Activated CD4-positive, alpha-beta T cell treated with anti-CD3 and anti-CD28 coated beads for 48 hours (primary cell): ENCODE measurements at regions not wholly inside any gene's neighbourhood (a gene's known extent, or its start where the extent isn't known, plus 50 kb on each side); places are given as distances from the start of the nearest gene placed in this dataset.
"Not testable (repeated sequence)": the region's sequence is repeated elsewhere in the genome, so short reads cannot be mapped to it uniquely, and the experiment has no call there.

Experiments
- DNase-seq: peaks from one replicate; pipeline ENCODE4 v3.0.0-alpha.2; 2020

DNA sequence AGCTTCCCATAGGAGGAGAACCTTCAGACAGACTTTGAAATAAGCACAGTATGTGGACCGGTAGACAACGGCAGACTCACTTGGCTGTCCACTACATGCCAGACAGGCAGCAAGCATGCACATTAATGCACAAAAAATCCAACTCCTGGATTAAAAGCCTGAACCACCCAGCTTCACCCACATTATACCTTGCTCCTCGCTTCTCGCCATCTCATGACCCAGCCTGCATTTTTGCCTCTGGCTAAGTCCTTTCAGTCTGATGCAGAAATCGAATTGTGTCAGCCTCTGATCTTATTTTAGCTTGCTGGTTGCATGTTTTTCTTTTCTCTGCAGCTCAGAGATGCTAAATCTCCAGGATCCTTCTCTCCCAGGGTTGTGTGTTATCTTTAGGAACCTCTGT lies 358.7 kb downstream of the RFC3 start:
- DNase-seq, result no peak

- no peak for DNase-seq
Measured at GRCh38 chr13:34179481-34179880, 361.5 kb downstream of the RFC3 start.

DNA sequence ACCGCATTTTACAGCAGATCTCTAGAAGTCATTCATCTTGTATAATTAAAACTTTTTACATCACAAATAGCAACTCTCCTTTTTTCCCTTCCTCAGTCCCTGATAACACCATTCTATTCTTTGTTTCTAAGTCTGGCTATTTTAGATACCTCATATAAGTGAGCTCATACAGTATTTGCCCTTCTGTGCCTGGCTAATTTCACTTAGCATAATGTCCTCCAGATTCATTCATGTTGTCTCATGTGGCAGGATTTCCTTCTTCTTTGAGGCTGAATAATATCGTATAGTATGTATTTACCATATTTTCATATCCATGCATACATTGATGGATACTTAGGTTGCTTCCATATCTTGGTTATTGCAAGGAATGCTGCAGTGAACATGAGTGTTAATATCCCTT lies 362.0 kb downstream of the RFC3 start:
- DNase-seq, result no peak

DNA sequence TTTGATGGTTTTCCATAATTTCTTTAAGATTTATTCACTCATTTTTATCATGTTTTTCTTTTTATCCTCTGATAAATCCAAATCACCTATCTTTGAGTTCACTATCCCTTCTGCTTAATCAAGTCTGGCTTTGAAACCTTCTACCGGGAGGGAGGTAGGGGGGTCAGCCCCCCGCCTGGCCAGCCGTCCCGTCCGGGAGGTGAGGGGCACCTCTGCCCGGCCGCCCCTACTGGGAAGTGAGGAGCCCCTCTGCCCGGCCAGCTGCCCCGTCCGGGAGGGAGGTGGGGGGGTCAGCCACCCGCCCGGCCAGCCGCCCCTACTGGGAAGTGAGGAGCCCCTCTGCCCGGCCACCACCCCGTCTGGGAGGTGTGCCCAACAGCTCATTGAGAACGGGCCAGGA lies 363.3 kb downstream of the RFC3 start:
- not testable (repeated sequence) for DNase-seq

- no peak for DNase-seq
Measured at GRCh38 chr13:34189946-34190345, 372.0 kb downstream of the RFC3 start.

- DNase-seq, result no peak
Measured at GRCh38 chr13:34201050-34201913, 383.3 kb downstream of the RFC3 start.

DNA sequence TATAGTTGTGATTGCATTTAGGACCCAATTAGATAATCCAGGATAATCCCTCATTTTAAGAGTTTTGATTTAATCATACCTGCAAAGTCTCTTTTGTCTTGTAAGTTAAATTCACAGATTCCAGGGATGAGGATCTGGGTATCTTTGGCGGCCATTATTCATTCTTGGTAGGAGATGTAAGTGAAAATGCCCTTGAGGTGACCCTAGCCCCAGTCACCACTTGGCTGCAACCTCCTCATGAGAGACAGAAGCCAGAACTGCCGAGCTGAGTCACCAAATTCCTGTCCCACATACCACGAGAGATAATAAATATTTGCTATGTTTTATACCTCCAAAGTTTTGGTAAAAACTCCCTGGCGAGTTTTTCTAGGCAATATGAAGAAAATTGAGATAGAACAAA lies 389.4 kb downstream of the RFC3 start:
- no peak for DNase-seq

GRCh38 chr13:34207872-34208271 lies 389.9 kb downstream of the RFC3 start:
- no peak for DNase-seq

GRCh38 chr13:34208336-34208735 lies 390.4 kb downstream of the RFC3 start:
- DNase-seq, result no peak

- no peak for DNase-seq
Measured at GRCh38 chr13:34210341-34210740, 392.4 kb downstream of the RFC3 start.

GRCh38 chr13:34214686-34215085 lies 396.7 kb downstream of the RFC3 start:
- DNase-seq, result no peak

GRCh38 chr13:34216256-34216655 lies 398.3 kb downstream of the RFC3 start:
- no peak for DNase-seq

DNA sequence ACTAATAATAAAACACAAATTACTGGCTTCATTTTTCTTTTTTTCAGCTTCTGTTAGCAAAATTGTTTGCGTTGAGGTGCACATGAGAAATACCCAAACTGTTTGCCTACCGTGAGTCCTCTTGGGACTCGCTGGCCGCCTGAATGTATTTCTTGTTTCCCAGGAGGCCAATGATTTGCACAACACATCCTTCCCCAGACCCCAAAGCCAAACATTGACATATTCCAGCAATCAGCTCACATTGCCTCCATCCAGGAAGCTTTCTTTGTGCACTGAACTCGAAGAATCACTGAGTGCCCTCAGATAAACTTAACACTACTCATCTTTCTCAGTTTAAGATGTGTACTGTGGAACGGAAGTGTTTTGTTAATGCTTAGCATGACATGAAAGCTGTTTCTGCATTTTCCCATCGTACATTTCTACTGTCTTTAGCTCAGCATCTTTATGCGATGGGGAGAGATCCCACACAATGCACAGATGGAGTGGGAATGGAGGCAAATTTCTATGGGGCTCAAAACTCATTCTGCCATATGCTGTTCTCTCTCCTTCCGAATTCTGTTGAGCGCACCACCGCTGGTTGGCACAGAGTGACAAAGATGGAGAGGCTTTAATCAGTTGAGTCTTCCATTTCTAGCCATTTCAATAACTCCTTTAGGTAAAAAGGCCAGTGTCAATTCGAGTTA lies 399.5 kb downstream of the RFC3 start:
- DNase-seq, result no peak

- DNase-seq, result no peak
Measured at GRCh38 chr13:34223984-34224383, 406.0 kb downstream of the RFC3 start.

GRCh38 chr13:34224877-34225276 lies 406.9 kb downstream of the RFC3 start:
- DNase-seq, result no peak

DNA sequence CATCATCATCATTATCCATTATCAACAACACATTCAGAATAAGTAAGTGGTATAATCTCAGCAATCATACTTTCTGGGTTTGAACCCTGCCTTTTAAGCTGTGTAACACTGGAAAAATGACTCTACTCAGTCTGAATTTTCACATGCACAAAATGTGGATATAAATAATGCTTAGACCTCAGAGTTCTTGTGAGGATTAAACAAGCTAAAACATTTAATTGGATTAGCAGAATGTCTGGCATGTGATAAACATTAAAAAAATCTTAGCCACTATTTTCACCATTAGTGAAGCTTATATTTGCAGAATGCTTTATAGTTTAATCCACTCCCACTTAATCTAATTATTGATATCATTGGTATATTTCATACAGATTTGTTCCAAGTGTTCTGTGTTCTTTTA lies 412.3 kb downstream of the RFC3 start:
- no peak for DNase-seq

- DNase-seq, result no peak
Measured at GRCh38 chr13:34241332-34241731, 423.4 kb downstream of the RFC3 start.

DNA sequence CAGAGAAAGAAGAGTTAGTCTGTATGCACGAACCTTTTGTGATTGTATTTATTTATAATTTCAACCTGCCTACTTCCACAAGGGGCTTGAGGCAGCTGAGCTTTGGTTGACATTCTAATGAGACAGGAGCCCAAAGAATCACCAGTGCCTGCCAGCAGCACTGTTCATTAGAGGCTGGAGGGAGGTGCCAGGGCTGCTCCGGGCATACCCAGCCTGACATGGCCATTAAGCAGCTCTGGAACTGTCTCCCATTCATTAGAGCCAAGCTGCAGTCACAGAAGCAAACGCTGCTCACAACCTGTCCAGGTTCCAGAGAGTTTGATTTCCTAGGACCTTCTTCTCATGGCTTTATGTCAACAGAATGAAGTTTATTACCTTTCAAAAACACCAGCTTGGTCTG lies 425.5 kb downstream of the RFC3 start:
- DNase-seq, result no peak

DNA sequence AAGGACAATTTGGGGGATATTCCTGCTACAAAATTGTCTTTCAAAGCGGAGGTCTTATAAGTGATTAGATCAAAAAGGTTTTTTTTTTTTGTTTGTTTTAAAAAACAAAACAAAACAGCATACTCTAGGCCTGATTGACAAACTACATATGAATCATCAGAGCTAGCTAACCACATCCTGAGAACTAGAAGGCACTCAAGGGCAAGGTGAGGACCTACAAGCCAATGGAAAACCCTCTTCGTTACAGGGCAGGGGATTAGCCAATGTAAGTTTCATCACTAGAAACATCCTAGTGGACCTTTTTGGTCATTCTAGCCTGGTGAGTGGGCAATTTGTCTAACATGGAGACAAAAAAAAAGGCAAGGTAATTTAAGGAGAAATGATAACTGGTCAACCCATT lies 428.6 kb downstream of the RFC3 start:
- no peak for DNase-seq

- DNase-seq, result no peak
Measured at GRCh38 chr13:34247596-34247995, 429.6 kb downstream of the RFC3 start.

DNA sequence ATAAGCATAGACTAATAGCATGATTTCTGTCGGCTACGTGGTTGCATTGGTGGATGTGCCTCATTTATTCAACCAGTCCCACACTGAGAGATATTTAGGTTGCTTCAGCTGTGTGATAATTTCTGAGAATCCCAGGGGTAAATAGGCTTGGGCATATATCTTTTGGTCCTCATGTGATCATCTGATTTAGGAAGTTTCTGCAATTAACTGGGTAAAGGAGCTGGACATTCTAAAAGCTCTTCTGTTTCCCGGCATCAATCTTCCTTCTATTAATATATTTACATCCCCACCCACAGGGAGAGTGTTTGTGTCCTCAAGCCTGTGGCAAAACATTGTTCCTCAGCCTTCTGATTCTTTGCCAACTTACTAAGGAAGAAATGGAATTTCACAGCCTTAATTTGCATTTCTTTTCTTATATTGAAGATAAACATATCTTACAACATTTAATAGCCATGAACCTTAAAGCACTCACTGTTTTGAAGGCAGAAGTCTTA lies 431.6 kb downstream of the RFC3 start:
- no peak for DNase-seq

GRCh38 chr13:34250151-34250670 lies 432.3 kb downstream of the RFC3 start:
- DNase-seq, result no peak

- DNase-seq, result no peak
Measured at GRCh38 chr13:34254366-34254765, 436.4 kb downstream of the RFC3 start.

DNA sequence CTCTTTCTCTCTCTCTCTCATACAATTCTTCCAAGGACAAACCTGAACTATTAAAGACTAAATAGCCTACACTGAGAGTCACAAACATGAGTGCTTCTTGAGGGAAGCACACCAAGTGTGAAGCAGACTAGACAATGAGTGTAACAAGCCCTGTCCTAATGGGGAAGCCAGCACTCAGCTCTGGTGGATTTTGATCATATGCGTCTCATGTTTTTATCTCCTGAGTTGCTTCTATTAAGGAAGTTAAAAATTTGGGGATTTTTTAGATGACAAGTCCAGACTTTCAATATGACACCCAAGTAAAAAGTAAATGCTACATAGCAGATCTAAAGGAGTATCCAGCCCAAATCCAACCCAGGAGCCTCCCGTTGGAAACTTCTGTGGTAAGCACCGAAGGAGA lies 437.8 kb downstream of the RFC3 start:
- DNase-seq, result no peak
